CD14-positive monocyte (primary cell): ENCODE measurements at regions not wholly inside any gene's neighbourhood (a gene's known extent, or its start where the extent isn't known, plus 50 kb on each side); places are given as distances from the start of the nearest gene placed in this dataset.
A peak's percentile ranks its signal among the peaks of the same experiment; 100 is the strongest.

Experiments used
- DNase-seq, 3 donors: peaks; one replicate each; pipeline ENCODE4 v3.0.0-alpha.2; 2011 to 2022
- H2AFZ ChIP-seq: 2 replicates; pipeline ENCODE4 v1.6.0; 2012; ENCODE audit warnings: mild to moderate bottlenecking, low read depth, low read length, inconsistent platforms; ENCODE audit not compliant: insufficient read depth, poor library complexity, severe bottlenecking
- H3K27ac ChIP-seq, 2 donors: 1 replicate in 1 of 2; 2 replicates in 1 of 2; pipeline ENCODE4 v1.5.1; 2012 to 2013; ENCODE audit warnings: low read length in 2 of 2, control low read depth in 1 of 2, inconsistent platforms in 1 of 2, low read depth in 1 of 2, mild to moderate bottlenecking in 1 of 2
- H3K27me3 ChIP-seq, 2 donors: one replicate each; pipeline versions ENCODE4 v1.6.0 to v1.6.1; 2011 to 2013; ENCODE audit warnings: low read length in 2 of 2; ENCODE audit not compliant: control insufficient read depth in 2 of 2, insufficient read depth in 2 of 2
- H3K36me3 ChIP-seq, 2 donors: replicated peaks in 1 of 2; 1 replicate in 1 of 2; 2 replicates in 1 of 2; pipeline versions ENCODE4 v1.5.1 to v1.6.1; 2012 to 2013; ENCODE audit warnings: low read length in 2 of 2, control low read depth in 1 of 2, inconsistent platforms in 1 of 2, mild to moderate bottlenecking in 1 of 2; ENCODE audit not compliant: insufficient read depth in 2 of 2, control insufficient read depth in 1 of 2
- H3K4me1 ChIP-seq, 2 donors: 1 replicate in 1 of 2; 2 replicates in 1 of 2; pipeline versions ENCODE4 v1.5.1 to v1.6.1; 2012 to 2013; ENCODE audit warnings: low read length in 2 of 2, control low read depth in 1 of 2, inconsistent platforms in 1 of 2, mild to moderate bottlenecking in 1 of 2, moderate library complexity in 1 of 2; ENCODE audit not compliant: insufficient read depth in 2 of 2, control insufficient read depth in 1 of 2
- H3K4me2 ChIP-seq: replicated peaks from 2 replicates; pipeline ENCODE3; 2012; ENCODE audit warnings: low read length, moderate library complexity, mild to moderate bottlenecking; ENCODE audit not compliant: poor library complexity, severe bottlenecking; ENCODE audit errors: extremely low read depth
- H3K4me3 ChIP-seq, 3 experiments: fragments of 200-600 bp in 1 of 3; sonication (generic) in 1 of 3; replicated peaks in 1 of 3; 1 replicate in 2 of 3; 2 replicates in 1 of 3; pipeline ENCODE4 v1.5.1; 2011 to 2013; ENCODE audit warnings: low read length in 3 of 3, mild to moderate bottlenecking in 3 of 3, control low read depth in 2 of 3, low read depth in 2 of 3, inconsistent platforms in 1 of 3, moderate library complexity in 1 of 3
- H3K79me2 ChIP-seq: 2 replicates; pipeline ENCODE4 v1.6.0; 2012; ENCODE audit warnings: mild to moderate bottlenecking, control low read depth, inconsistent platforms, low read length, moderate library complexity; ENCODE audit not compliant: insufficient read depth
- H3K9ac ChIP-seq: 2 replicates; pipeline ENCODE4 v1.6.0; 2017; ENCODE audit warnings: low read length, mild to moderate bottlenecking; ENCODE audit not compliant: insufficient read depth, poor library complexity, severe bottlenecking
- H3K9me3 ChIP-seq, 2 donors: replicated peaks in 1 of 2; 1 replicate in 1 of 2; 2 replicates in 1 of 2; pipeline versions ENCODE4 v1.5.1 to v1.6.1; 2012 to 2013; ENCODE audit warnings: low read length in 2 of 2, control low read depth in 1 of 2; ENCODE audit not compliant: control insufficient read depth in 1 of 2, insufficient read depth in 1 of 2
- H4K20me1 ChIP-seq: 2 replicates; pipeline ENCODE4 v1.6.0; 2012; ENCODE audit warnings: mild to moderate bottlenecking, low read length, control low read depth, moderate library complexity; ENCODE audit not compliant: insufficient read depth
- H3K27ac Mint-ChIP-seq, 7 donors: one replicate each; pipeline ENCODE4 v1.8.0; 2020; ENCODE audit warnings: mild to moderate bottlenecking in 7 of 7, mixed read lengths in 7 of 7, moderate library complexity in 6 of 7, inconsistent platforms in 2 of 7
- H3K27me3 Mint-ChIP-seq, 3 donors: one replicate each; pipeline ENCODE4 v1.8.0; 2021 to 2022; ENCODE audit warnings: low read depth in 3 of 3, mild to moderate bottlenecking in 3 of 3, mixed read lengths in 3 of 3, moderate library complexity in 3 of 3, inconsistent platforms in 1 of 3
- H3K36me3 Mint-ChIP-seq, 2 donors: one replicate each; pipeline ENCODE4 v1.8.0; 2020; ENCODE audit warnings: mixed read lengths in 2 of 2, inconsistent platforms in 1 of 2, mild to moderate bottlenecking in 1 of 2
- H3K4me1 Mint-ChIP-seq: one replicate; pipeline ENCODE4 v1.8.0; 2020; ENCODE audit warnings: mild to moderate bottlenecking, mixed read lengths
- H3K4me3 Mint-ChIP-seq, 2 donors: one replicate each; pipeline ENCODE4 v1.8.0; 2020; ENCODE audit warnings: mild to moderate bottlenecking in 2 of 2, mixed read lengths in 2 of 2, moderate library complexity in 1 of 2
- H3K9me3 Mint-ChIP-seq, 7 donors: one replicate each; pipeline ENCODE4 v1.8.0; 2020 to 2022; ENCODE audit warnings: mixed read lengths in 7 of 7, mild to moderate bottlenecking in 6 of 7, moderate library complexity in 6 of 7, inconsistent platforms in 2 of 7
- WGBS: methylation state at CpG from one replicate; pipeline ENCODE4 v1.1.5; 2013; ENCODE audit warnings: missing lambda C conversion rate; ENCODE audit not compliant: insufficient coverage; 5-methylcytosine and 5-hydroxymethylcytosine counted together
- intact Hi-C, 2 donors: fragments of 100-400 bp; cut with micrococcal nuclease; formaldehyde crosslinking; loops; one replicate each; pipeline versions ENCODE4 v1.15.0 to v1.15.1; 2023
- TF ChIP-seq, protein P1 (sequence below): fragments of 200-600 bp; IDR thresholded peaks from one replicate; pipeline ENCODE4 v1.8.0; 2022; ENCODE audit warnings: antibody characterized with exemption, mild to moderate bottlenecking

GRCh38 chr6:65948062-65948461 lies 241.0 kb upstream of the EYS start:
- no peak overlapping the region for H3K4me3 ChIP-seq
- intact Hi-C loops = no loop called here
- no peaks in the 10 kb centered on the region for H4K20me1 ChIP-seq
- no peak overlapping the region for H3K27ac Mint-ChIP-seq
- H3K27me3 ChIP-seq = no peaks in the 10 kb centered on the region
- H3K36me3 Mint-ChIP-seq = no peaks in the 10 kb centered on the region
- no peak for DNase-seq
- no peaks in the 10 kb centered on the region for H3K36me3 ChIP-seq
- TF ChIP-seq, protein P1, sequence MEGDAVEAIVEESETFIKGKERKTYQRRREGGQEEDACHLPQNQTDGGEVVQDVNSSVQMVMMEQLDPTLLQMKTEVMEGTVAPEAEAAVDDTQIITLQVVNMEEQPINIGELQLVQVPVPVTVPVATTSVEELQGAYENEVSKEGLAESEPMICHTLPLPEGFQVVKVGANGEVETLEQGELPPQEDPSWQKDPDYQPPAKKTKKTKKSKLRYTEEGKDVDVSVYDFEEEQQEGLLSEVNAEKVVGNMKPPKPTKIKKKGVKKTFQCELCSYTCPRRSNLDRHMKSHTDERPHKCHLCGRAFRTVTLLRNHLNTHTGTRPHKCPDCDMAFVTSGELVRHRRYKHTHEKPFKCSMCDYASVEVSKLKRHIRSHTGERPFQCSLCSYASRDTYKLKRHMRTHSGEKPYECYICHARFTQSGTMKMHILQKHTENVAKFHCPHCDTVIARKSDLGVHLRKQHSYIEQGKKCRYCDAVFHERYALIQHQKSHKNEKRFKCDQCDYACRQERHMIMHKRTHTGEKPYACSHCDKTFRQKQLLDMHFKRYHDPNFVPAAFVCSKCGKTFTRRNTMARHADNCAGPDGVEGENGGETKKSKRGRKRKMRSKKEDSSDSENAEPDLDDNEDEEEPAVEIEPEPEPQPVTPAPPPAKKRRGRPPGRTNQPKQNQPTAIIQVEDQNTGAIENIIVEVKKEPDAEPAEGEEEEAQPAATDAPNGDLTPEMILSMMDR = no peak
- WGBS = no CpG with 5 or more reads among the region's 1 CpG
- no peak overlapping the region for H3K4me2 ChIP-seq
- no peak overlapping the region for H3K4me3 Mint-ChIP-seq
- peaks cover 0 to 6% of the 10 kb centered on the region in 2 donors for H3K9me3 ChIP-seq
- no peak overlapping the region for H2AFZ ChIP-seq
- no peaks in the 10 kb centered on the region for H3K4me1 ChIP-seq
- H3K27ac ChIP-seq = no peak overlapping the region
- H3K79me2 ChIP-seq = no peaks in the 10 kb centered on the region
- H3K9me3 Mint-ChIP-seq = peaks cover 0 to 5% (median 2%) of the 10 kb centered on the region in 7 donors
- no peaks in the 10 kb centered on the region for H3K4me1 Mint-ChIP-seq
- H3K9ac ChIP-seq = no peak overlapping the region
- no peaks in the 10 kb centered on the region for H3K27me3 Mint-ChIP-seq

DNA sequence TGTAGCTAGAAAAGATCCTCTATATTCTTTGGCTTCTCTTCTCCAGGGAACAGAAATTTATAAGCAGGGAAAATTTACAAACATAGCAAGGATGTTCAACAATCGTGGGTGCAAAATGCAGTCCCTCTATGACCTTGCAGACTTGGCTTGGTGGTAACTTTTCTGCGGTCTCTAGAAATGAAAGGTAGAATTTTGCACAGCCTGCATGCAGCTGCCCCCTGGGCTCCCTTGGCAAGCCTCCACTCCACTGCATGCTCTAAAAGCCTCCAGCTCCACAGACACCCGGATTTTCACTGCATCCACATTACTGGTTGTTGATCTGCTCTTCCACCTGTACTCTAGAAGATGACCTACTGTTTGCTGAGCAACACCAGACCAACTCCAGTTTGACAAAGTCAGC lies 236.5 kb upstream of the EYS start:
- Histone ChIP-seq H3K4me3 (no peak overlapping the region), H3K9me3 (peaks cover 0 to 6% of the 10 kb centered on the region in 2 donors), H4K20me1 (no peaks in the 10 kb centered on the region), H3K4me2 (no peak overlapping the region), H3K9ac (no peak overlapping the region), H3K27me3 (no peaks in the 10 kb centered on the region), H3K79me2 (no peaks in the 10 kb centered on the region), H3K4me1 (no peaks in the 10 kb centered on the region), H3K27ac (no peak overlapping the region), H3K36me3 (no peaks in the 10 kb centered on the region), H2AFZ (no peak overlapping the region)
- Mint-ChIP-seq H3K36me3 (no peaks in the 10 kb centered on the region), H3K27me3 (no peaks in the 10 kb centered on the region), H3K9me3 (peaks cover 0 to 5% (median 3%) of the 10 kb centered on the region in 7 donors), H3K4me3 (no peak overlapping the region), H3K4me1 (no peaks in the 10 kb centered on the region), H3K27ac (peak overlapping the region in 1 of 7 donors; percentile 28)
- TF ChIP-seq, protein P1 = no peak
- intact Hi-C loops = no loop called here
- no peak for DNase-seq
- 88% methylated on average over 3 of the region's 3 CpGs for WGBS
